SK-N-MC (cell line): ENCODE measurements at regions not wholly inside any gene's neighbourhood (a gene's known extent, or its start where the extent isn't known, plus 50 kb on each side); places are given as distances from the start of the nearest gene placed in this dataset.
"Not testable (repeated sequence)": the region's sequence is repeated elsewhere in the genome, so short reads cannot be mapped to it uniquely, and the experiment has no call there.

ENCODE experiments used
- DNase-seq: peaks from one replicate; pipeline ENCODE4 v3.0.0-alpha.2; 2011; ENCODE audit warnings: low read depth, low spot score
- H3K27ac ChIP-seq: fragments of 200-600 bp; sonication (generic); 2 replicates; pipeline ENCODE4 v1.5.1; 2016; ENCODE audit warnings: mixed run types
- H3K36me3 ChIP-seq: fragments of 200-600 bp; sonication (generic); 2 replicates; pipeline ENCODE4 v1.6.1; 2017; ENCODE audit warnings: antibody characterized with exemption, low read length, mixed read lengths; ENCODE audit not compliant: insufficient read depth
- H3K4me3 ChIP-seq: fragments of 200-600 bp; sonication (generic); 2 replicates; pipeline ENCODE4 v1.5.1; 2016
- H3K9ac ChIP-seq: fragments of 200-600 bp; sonication (generic); 2 replicates; pipeline ENCODE4 v1.8.0; 2017; ENCODE audit warnings: mixed run types, mixed read lengths; ENCODE audit not compliant: insufficient read length
- H3K9me3 ChIP-seq: fragments of 200-600 bp; sonication (generic); 2 replicates; pipeline ENCODE4 v1.6.1; 2017; ENCODE audit warnings: low read depth, mild to moderate bottlenecking, antibody characterized with exemption, low read length, moderate library complexity, mixed read lengths
- EZH2 ChIP-seq: fragments of 200-600 bp; sonication (generic); IDR thresholded peaks from one replicate; pipeline ENCODE4 v1.6.1; 2017; ENCODE audit warnings: antibody characterized with exemption
- FOXP2 ChIP-seq: optimal IDR thresholded peaks from 2 replicates; pipeline ENCODE3; 2011; ENCODE audit warnings: mild to moderate bottlenecking, moderate library complexity; ENCODE audit not compliant: insufficient read depth; ENCODE audit errors: extremely low read length, control extremely low read depth
- POLR2AphosphoS5 ChIP-seq: IDR thresholded peaks from 2 replicates; pipeline ENCODE4 v1.6.1; 2012; ENCODE audit warnings: mild to moderate bottlenecking, low read depth, low read length, borderline replicate concordance

GRCh38 chr10:2900530-2900929 is 166.8 kb upstream of the PFKP start:
- TF ChIP-seq EZH2 (no peak), POLR2AphosphoS5 (no peak), FOXP2 (no peak)
- Histone ChIP-seq H3K4me3 (no peak overlapping the region), H3K27ac (no peak overlapping the region), H3K9ac (no peak overlapping the region), H3K36me3 (no peaks in the 10 kb centered on the region), H3K9me3 (no peaks in the 10 kb centered on the region)
- DNase-seq = no peak

DNA sequence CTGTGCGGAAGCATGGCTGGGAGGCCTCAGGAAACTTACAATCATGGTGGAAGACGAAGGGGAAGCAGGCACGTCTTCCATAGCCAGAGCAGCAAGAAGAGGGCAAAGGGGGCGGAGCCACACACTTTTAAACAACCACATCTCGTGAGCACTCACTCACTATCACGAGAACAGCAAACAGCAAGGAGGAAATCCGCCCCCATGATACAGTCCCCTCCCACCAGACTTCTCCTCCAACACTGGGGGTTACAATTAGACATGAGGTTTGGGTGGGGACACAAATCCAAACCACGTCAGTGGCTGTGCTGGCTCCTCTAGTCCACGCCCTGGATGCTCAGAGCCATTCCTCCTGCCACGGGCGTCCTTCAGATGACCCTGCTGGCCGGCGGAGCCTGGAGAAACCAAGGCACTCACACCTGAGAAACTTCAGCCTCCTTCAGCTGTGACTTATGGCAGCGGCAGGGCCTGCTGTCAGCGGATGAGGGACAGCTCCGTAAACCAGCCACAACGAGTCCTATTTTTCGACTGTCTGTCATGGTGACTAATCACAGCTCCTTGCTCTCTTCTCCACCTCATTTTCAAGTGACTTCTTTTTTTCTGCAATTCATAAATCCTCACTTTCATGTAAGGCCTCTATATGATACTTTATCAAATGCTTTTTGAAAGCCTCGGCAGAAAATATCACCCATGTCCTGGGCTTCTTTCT is 167.9 kb upstream of the PFKP start:
- no peak for TF ChIP-seq EZH2
- no peak for TF ChIP-seq FOXP2
- TF ChIP-seq POLR2AphosphoS5 = no peak
- Histone ChIP-seq H3K27ac (no peak overlapping the region), H3K9ac (no peak overlapping the region), H3K9me3 (no peaks in the 10 kb centered on the region), H3K36me3 (no peaks in the 10 kb centered on the region), H3K4me3 (no peak overlapping the region)
- no peak for DNase-seq

- Histone ChIP-seq H3K4me3 (no peak overlapping the region), H3K9me3 (no peaks in the 10 kb centered on the region), H3K27ac (no peak overlapping the region), H3K9ac (no peak overlapping the region), H3K36me3 (no peaks in the 10 kb centered on the region)
- no peak for DNase-seq
- TF ChIP-seq POLR2AphosphoS5 (no peak), EZH2 (no peak), FOXP2 (no peak)
These were observed 168.9 kb upstream of the PFKP start for GRCh38 chr10:2898509-2898860.

- TF ChIP-seq EZH2 (no peak), POLR2AphosphoS5 (no peak)
- no peak for DNase-seq
- H3K36me3 ChIP-seq = no peaks in the 10 kb centered on the region
- H3K9ac ChIP-seq = no peak overlapping the region
- H3K9me3 ChIP-seq = no peaks in the 10 kb centered on the region
- H3K27ac ChIP-seq = no peak overlapping the region
- H3K4me3 ChIP-seq = no peak overlapping the region
These were observed 169.5 kb upstream of the PFKP start for GRCh38 chr10:2897619-2898508.

DNA sequence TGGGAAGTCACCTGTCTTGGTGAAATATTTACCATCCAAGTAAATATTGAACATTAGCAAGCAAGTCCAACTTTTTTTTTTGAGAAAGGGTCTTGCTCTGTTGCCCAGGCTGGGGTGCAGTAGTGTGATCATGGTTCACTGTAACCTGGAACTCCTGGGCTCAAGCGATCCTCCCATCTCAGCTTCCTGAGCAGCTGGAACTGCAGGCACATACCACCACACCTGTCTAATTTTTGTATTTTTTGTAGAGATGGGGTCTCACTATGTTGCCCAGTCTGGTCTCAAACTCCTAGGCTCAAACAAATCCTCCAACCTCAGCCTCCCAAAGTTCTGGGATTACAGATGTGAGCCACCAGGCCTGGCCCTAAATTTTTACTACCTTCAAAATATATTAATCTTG is 171.0 kb upstream of the PFKP start:
- H3K9me3 ChIP-seq, H3K4me3 ChIP-seq, DNase-seq, H3K9ac ChIP-seq, H3K27ac ChIP-seq, H3K36me3 ChIP-seq: not testable (repeated sequence)

GRCh38 chr10:2895594-2896196 is 171.7 kb upstream of the PFKP start:
- H3K27ac ChIP-seq = no peak overlapping the region
- no peak overlapping the region for H3K9ac ChIP-seq
- TF ChIP-seq EZH2 = no peak
- no peak for TF ChIP-seq FOXP2
- no peak for TF ChIP-seq POLR2AphosphoS5
- no peak for DNase-seq
- H3K36me3 ChIP-seq = no peaks in the 10 kb centered on the region
- H3K9me3 ChIP-seq = no peaks in the 10 kb centered on the region
- no peak overlapping the region for H3K4me3 ChIP-seq

DNA sequence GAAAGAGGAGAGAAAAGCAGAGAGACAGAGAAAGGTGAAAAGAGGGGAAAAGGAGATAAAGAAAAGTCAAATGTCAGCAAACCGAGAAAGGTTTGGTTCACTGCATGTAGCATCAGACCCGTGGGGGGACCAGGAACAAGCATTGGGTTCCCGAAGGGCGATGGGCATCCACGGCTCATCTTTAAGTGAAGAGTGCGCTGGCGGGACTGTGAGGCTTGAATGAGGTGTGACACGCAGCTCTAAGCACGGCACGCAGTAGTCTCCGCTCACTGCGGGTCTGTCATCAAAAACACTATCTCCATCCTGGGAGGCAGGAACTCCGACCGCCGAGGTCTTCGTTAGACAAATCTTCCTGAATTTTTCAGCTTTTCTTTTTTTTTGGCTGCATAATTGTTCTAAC is 173.4 kb upstream of the PFKP start:
- no peak for TF ChIP-seq EZH2
- TF ChIP-seq FOXP2 = no peak
- no peak for TF ChIP-seq POLR2AphosphoS5
- DNase-seq = no peak
- no peaks in the 10 kb centered on the region for H3K36me3 ChIP-seq
- no peak overlapping the region for H3K27ac ChIP-seq
- no peak overlapping the region for H3K4me3 ChIP-seq
- H3K9me3 ChIP-seq = no peaks in the 10 kb centered on the region
- H3K9ac ChIP-seq = no peak overlapping the region

GRCh38 chr10:2893158-2893845 is 174.0 kb upstream of the PFKP start:
- no peak for DNase-seq
- H3K4me3 ChIP-seq = no peak overlapping the region
- H3K9ac ChIP-seq = no peak overlapping the region
- H3K27ac ChIP-seq = no peak overlapping the region
- H3K36me3 ChIP-seq = no peaks in the 10 kb centered on the region
- H3K9me3 ChIP-seq = no peaks in the 10 kb centered on the region
- no peak for TF ChIP-seq EZH2
- TF ChIP-seq POLR2AphosphoS5 = no peak
- no peak for TF ChIP-seq FOXP2
